GM12891 (cell line): ENCODE measurements at regions not wholly inside any gene's neighbourhood (a gene's known extent, or its start where the extent isn't known, plus 50 kb on each side); places are given as distances from the start of the nearest gene placed in this dataset.

ENCODE experiments used
- POLR2A ChIP-seq: IDR thresholded peaks from 2 replicates; pipeline ENCODE4 v1.6.1; 2011; ENCODE audit warnings: low read depth, low read length, control low read depth
- POLR2AphosphoS5 ChIP-seq: IDR thresholded peaks from 2 replicates; pipeline ENCODE4 v1.6.1; 2011; ENCODE audit warnings: low read depth, low read length, control low read depth
- SPI1 ChIP-seq: IDR thresholded peaks from 2 replicates; pipeline ENCODE4 v1.6.1; 2011; ENCODE audit warnings: low read depth, low read length, control low read depth
- TAF1 ChIP-seq: IDR thresholded peaks from 2 replicates; pipeline ENCODE4 v1.6.1; 2011; ENCODE audit warnings: low read depth, low read length, control low read depth

- TF ChIP-seq POLR2AphosphoS5 (no peak), POLR2A (no peak), SPI1 (no peak), TAF1 (no peak)
Measured at GRCh38 chrY:19122450-19122849, 348.9 kb upstream of the HSFY2 start.
